AG04450 (cell line): ENCODE measurements at regions not wholly inside any gene's neighbourhood (a gene's known extent, or its start where the extent isn't known, plus 50 kb on each side); places are given as distances from the start of the nearest gene placed in this dataset.
A peak's percentile ranks its signal among the peaks of the same experiment; 100 is the strongest.

Source experiments
- CTCF ChIA-PET: fragments of 300-600, 350-600 bp; formaldehyde crosslinking; extraction: SDS; loops from one replicate; lab custom pipeline; 2022; ENCODE audit warnings: antibody characterized with exemption, inconsistent platforms; lab: Charles Lee
- POLR2A ChIA-PET: fragments of 350-600 bp; formaldehyde crosslinking; extraction: SDS; loops from one replicate; lab custom pipeline; 2021; ENCODE audit warnings: antibody characterized with exemption, inconsistent platforms; lab: Yijun Ruan, JAX
- DNase-seq: peaks from one replicate; pipeline ENCODE4 v3.0.0-alpha.2; 2011; ENCODE audit warnings: low read depth, low spot score
- H3K27ac ChIP-seq: one replicate; pipeline ENCODE4 v1.5.1; 2012; ENCODE audit warnings: low read depth, low read length, control low read depth
- H3K27me3 ChIP-seq: one replicate; pipeline ENCODE4 v1.6.0; 2012; ENCODE audit warnings: low read length; ENCODE audit not compliant: control insufficient read depth, insufficient read depth
- H3K4me3 ChIP-seq: 2 replicates; pipeline ENCODE4 v1.5.1; 2011; ENCODE audit warnings: mild to moderate bottlenecking, low read depth, low read length, control low read depth
- H3K9me3 ChIP-seq: 2 replicates; pipeline ENCODE4 v1.5.1; 2012; ENCODE audit warnings: low read length; ENCODE audit not compliant: control insufficient read depth, insufficient read depth
- TF ChIP-seq, protein P1 (sequence below): IDR thresholded peaks from 2 replicates; pipeline ENCODE4 v1.5.1; 2011; ENCODE audit warnings: low read depth, low read length, control low read depth, inconsistent platforms

DNA sequence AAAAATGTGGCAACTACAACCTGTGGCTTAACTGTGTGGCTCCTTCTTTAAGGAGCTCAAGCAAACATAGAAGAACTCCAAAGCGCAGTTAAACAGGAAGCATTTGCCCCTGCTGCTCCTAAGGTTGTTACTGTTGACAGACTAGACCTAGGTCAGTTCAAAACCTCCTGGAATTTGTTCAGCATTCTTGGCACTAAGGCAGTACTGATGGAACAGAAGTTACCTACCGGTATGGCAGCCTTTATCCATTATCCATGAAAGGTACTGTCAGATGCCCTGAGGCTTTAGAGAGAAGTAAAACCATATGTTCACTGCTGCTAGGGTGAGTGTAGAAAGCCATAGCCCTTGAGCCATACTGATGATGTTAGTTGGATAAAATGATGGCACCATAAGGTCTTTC, 916.5 kb upstream of the FAT3 start:
- Histone ChIP-seq H3K9me3 (no peaks in the 10 kb centered on the region), H3K27me3 (no peaks in the 10 kb centered on the region), H3K4me3 (no peak overlapping the region), H3K27ac (no peak overlapping the region)
- ChIA-PET CTCF (no interaction called here), POLR2A (no interaction called here)
- no peak for DNase-seq
- TF ChIP-seq, protein P1, sequence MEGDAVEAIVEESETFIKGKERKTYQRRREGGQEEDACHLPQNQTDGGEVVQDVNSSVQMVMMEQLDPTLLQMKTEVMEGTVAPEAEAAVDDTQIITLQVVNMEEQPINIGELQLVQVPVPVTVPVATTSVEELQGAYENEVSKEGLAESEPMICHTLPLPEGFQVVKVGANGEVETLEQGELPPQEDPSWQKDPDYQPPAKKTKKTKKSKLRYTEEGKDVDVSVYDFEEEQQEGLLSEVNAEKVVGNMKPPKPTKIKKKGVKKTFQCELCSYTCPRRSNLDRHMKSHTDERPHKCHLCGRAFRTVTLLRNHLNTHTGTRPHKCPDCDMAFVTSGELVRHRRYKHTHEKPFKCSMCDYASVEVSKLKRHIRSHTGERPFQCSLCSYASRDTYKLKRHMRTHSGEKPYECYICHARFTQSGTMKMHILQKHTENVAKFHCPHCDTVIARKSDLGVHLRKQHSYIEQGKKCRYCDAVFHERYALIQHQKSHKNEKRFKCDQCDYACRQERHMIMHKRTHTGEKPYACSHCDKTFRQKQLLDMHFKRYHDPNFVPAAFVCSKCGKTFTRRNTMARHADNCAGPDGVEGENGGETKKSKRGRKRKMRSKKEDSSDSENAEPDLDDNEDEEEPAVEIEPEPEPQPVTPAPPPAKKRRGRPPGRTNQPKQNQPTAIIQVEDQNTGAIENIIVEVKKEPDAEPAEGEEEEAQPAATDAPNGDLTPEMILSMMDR: no peak

DNA sequence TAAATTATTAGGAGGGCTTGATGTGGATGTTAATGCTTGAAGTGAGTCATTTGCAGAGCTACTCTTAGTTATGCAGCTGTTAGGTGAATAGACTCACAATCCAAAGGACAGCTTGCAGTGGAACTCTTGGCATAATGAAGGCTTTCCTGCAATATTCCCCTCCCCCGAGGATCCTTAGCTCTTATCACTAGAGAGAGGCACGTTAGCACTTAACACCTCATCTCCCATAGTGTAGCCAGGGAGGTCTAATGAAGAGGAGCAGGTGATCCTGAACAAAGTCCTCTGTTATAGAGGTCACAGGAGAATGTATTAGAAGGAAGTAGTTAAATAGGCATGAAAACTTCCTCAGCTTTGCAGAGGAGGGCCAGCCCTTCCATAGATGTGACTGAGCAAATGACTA, 919.2 kb upstream of the FAT3 start:
- TF ChIP-seq, protein P1: no peak
- no peak overlapping the region for H3K4me3 ChIP-seq
- no peaks in the 10 kb centered on the region for H3K9me3 ChIP-seq
- ChIA-PET POLR2A (no interaction called here), CTCF (no interaction called here)
- no peaks in the 10 kb centered on the region for H3K27me3 ChIP-seq
- DNase-seq: no peak
- no peak overlapping the region for H3K27ac ChIP-seq

DNA sequence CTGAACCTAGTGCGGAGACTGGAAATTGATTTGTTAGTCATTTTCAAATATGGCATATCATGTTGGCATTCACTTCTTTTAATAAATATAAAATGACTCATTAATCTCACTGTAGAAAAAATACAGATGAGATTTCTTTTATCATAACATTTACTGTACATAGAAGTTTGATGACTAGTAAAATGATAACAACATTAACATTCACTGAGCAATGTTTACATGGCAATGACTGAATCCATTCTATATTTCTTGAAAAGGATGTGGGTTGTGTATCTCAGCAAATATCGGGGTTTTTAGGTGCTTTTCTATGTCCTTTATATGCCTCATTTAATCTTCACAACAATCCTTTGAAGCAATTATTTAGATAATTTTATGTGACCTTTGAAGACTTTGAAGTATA, 920.9 kb upstream of the FAT3 start:
- POLR2A ChIA-PET: no interaction called here
- TF ChIP-seq, protein P1: no peak
- Histone ChIP-seq H3K27me3 (no peaks in the 10 kb centered on the region), H3K4me3 (no peak overlapping the region), H3K27ac (no peak overlapping the region), H3K9me3 (no peaks in the 10 kb centered on the region)
- CTCF ChIA-PET: no interaction called here
- no peak for DNase-seq

DNA sequence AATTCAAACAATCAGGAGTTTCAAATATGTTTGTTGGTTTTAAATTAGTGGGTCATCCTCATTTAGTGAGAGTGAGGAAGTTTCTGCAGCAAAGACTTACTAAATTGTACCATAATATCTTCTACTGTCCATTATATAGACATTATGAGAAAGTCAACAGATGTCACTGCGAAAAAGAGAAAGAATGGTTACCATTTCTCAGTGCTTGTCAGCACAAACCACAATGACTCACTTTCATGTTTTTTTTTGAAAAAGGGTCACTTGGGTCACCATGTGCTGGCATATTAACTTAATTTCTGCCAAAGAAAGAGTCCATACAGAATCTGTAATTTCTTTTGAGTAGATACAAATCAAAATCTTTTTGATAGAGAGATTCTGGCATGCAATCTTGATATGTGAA, 924.6 kb upstream of the FAT3 start:
- CTCF ChIA-PET: no interaction called here
- Histone ChIP-seq H3K27me3 (no peaks in the 10 kb centered on the region), H3K9me3 (no peaks in the 10 kb centered on the region), H3K4me3 (no peak overlapping the region), H3K27ac (no peak overlapping the region)
- POLR2A ChIA-PET: no interaction called here
- TF ChIP-seq, protein P1: no peak
- DNase-seq: no peak

DNA sequence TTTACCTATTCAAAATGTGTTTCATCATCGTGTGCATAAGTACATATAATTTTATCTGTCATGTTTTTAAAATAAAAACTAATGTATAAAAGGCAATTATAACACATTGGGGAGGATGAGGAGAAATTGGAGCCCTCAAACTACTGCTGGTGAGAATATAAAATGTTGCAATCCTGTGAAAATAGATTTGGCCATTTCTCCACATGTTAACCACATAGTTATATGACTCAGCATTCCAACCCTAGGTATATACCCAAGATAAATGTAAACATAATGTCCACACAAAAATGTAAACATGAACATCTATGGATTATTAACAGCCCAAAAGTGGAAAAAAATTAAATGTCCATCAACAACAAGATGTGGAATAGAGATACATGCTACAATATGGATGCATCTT, 928.0 kb upstream of the FAT3 start:
- H3K27me3 ChIP-seq: no peaks in the 10 kb centered on the region
- ChIA-PET POLR2A (no interaction called here), CTCF (no interaction called here)
- no peaks in the 10 kb centered on the region for H3K9me3 ChIP-seq
- H3K27ac ChIP-seq: no peak overlapping the region
- TF ChIP-seq, protein P1: no peak
- H3K4me3 ChIP-seq: no peak overlapping the region
- peak; percentile 27 for DNase-seq
